ENCODE measurements at regions not wholly inside any gene's neighbourhood (a gene's known extent, or its start where the extent isn't known, plus 50 kb on each side); places are given as distances from the start of the nearest gene placed in this dataset.

DNA sequence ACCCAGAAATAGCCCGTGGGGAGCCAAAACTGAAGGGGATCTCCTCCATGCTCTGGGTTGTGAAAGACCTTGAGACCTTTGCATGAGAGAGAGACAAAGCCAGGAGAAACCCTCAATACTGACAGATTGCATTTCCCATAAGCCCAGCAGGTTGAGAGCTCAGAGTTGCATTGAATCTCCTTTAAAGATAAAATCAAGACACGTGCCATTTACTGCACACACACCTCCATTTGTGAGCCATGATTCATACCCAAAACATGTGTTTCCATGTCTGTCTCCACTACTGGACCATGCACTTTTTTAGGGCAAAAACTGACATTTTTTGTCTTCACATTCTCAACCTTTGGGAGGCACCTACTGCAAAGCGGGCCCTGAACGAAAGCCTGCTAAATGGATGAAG lies 144.0 kb upstream of the NRIP1 start:
- no peak for TF ChIP-seq LCOR (CRISPR knock-in tag; IDR thresholded peaks at IDR 0.05)
- no peak for TF ChIP-seq FOS (IDR thresholded peaks at IDR 0.05; ENCODE audit: extremely low read depth, insufficient read length)
- no peak for TF ChIP-seq POLR2A (conservative IDR thresholded peaks at IDR 0.05)
- TF ChIP-seq, protein P1, sequence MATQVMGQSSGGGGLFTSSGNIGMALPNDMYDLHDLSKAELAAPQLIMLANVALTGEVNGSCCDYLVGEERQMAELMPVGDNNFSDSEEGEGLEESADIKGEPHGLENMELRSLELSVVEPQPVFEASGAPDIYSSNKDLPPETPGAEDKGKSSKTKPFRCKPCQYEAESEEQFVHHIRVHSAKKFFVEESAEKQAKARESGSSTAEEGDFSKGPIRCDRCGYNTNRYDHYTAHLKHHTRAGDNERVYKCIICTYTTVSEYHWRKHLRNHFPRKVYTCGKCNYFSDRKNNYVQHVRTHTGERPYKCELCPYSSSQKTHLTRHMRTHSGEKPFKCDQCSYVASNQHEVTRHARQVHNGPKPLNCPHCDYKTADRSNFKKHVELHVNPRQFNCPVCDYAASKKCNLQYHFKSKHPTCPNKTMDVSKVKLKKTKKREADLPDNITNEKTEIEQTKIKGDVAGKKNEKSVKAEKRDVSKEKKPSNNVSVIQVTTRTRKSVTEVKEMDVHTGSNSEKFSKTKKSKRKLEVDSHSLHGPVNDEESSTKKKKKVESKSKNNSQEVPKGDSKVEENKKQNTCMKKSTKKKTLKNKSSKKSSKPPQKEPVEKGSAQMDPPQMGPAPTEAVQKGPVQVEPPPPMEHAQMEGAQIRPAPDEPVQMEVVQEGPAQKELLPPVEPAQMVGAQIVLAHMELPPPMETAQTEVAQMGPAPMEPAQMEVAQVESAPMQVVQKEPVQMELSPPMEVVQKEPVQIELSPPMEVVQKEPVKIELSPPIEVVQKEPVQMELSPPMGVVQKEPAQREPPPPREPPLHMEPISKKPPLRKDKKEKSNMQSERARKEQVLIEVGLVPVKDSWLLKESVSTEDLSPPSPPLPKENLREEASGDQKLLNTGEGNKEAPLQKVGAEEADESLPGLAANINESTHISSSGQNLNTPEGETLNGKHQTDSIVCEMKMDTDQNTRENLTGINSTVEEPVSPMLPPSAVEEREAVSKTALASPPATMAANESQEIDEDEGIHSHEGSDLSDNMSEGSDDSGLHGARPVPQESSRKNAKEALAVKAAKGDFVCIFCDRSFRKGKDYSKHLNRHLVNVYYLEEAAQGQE (IDR thresholded peaks at IDR 0.05; ENCODE audit: borderline replicate concordance): no peak
- TF ChIP-seq, protein P1 (CRISPR knock-in tag; IDR thresholded peaks at IDR 0.05; ENCODE audit: low read depth): no peak
- TF ChIP-seq, protein P2, sequence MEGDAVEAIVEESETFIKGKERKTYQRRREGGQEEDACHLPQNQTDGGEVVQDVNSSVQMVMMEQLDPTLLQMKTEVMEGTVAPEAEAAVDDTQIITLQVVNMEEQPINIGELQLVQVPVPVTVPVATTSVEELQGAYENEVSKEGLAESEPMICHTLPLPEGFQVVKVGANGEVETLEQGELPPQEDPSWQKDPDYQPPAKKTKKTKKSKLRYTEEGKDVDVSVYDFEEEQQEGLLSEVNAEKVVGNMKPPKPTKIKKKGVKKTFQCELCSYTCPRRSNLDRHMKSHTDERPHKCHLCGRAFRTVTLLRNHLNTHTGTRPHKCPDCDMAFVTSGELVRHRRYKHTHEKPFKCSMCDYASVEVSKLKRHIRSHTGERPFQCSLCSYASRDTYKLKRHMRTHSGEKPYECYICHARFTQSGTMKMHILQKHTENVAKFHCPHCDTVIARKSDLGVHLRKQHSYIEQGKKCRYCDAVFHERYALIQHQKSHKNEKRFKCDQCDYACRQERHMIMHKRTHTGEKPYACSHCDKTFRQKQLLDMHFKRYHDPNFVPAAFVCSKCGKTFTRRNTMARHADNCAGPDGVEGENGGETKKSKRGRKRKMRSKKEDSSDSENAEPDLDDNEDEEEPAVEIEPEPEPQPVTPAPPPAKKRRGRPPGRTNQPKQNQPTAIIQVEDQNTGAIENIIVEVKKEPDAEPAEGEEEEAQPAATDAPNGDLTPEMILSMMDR (IDR thresholded peaks at IDR 0.05 in 2 of 3, conservative IDR thresholded peaks at IDR 0.05 in 1 of 3; ENCODE audit: insufficient read depth in 2 of 3, low read depth in 1 of 3, low read length in 3 of 3): no peak
- no peak for TF ChIP-seq SNRNP70 (optimal IDR thresholded peaks at IDR 0.05; ENCODE audit: low read depth, low read length)
- no peak for TF ChIP-seq RFX1 (IDR thresholded peaks at IDR 0.05)
- TF ChIP-seq ZNF12 (CRISPR knock-in tag; IDR thresholded peaks at IDR 0.05): no peak
- TF ChIP-seq CREB1 (IDR thresholded peaks at IDR 0.05): no peak
- no peak for TF ChIP-seq CREB1 (CRISPR knock-in tag; IDR thresholded peaks at IDR 0.05)
- no peak for TF ChIP-seq DPF2 (IDR thresholded peaks at IDR 0.05)
- TF ChIP-seq KDM1A (IDR thresholded peaks at IDR 0.05): no peak
- TF ChIP-seq, protein P3, sequence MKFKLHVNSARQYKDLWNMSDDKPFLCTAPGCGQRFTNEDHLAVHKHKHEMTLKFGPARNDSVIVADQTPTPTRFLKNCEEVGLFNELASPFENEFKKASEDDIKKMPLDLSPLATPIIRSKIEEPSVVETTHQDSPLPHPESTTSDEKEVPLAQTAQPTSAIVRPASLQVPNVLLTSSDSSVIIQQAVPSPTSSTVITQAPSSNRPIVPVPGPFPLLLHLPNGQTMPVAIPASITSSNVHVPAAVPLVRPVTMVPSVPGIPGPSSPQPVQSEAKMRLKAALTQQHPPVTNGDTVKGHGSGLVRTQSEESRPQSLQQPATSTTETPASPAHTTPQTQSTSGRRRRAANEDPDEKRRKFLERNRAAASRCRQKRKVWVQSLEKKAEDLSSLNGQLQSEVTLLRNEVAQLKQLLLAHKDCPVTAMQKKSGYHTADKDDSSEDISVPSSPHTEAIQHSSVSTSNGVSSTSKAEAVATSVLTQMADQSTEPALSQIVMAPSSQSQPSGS (CRISPR knock-in tag; IDR thresholded peaks at IDR 0.05): no peak
- TF ChIP-seq SMARCE1 (IDR thresholded peaks at IDR 0.05): no peak
